Right lobe of liver (tissue), 4 donors: ENCODE measurements at regions not wholly inside any gene's neighbourhood (a gene's known extent, or its start where the extent isn't known, plus 50 kb on each side); places are given as distances from the start of the nearest gene placed in this dataset.

Experiments
- CTCF ChIP-seq, 4 donors: fragments of 200-600 bp in 3 of 4; fragments of 450-650 bp in 1 of 4; IDR thresholded peaks; one replicate each; pipeline versions ENCODE4 v1.5.1 to v1.8.0; 2016 to 2022; ENCODE audit warnings: antibody characterized with exemption in 4 of 4, mild to moderate bottlenecking in 2 of 4
- POLR2A ChIP-seq: fragments of 450-650 bp; IDR thresholded peaks from one replicate; pipeline ENCODE4 v1.6.1; 2017; ENCODE audit warnings: antibody characterized with exemption, mild to moderate bottlenecking
- donor health status: DM: no; HTN: no; CAD: no.
- donor health status: DM: no; HTN: no; CAD: no.
- donor health status: DM: no; HTN: yes; CAD: no.

GRCh38 chr12:14213542-14213941 is 151.9 kb upstream of the ATF7IP start:
- TF ChIP-seq POLR2A (no peak), CTCF (IDR thresholded peaks at IDR 0.05) (no peak)
